ENCODE measurements at regions not wholly inside any gene's neighbourhood (a gene's known extent, or its start where the extent isn't known, plus 50 kb on each side); places are given as distances from the start of the nearest gene placed in this dataset.

- DNase-seq (ENCODE audit: low read depth, low spot score) = no peak
- no peak overlapping the region for H3K4me3 ChIP-seq (ENCODE audit: low read depth, low read length)
- in situ Hi-C loops (cut with HindIII; ENCODE audit: low sequenced_read_pairs) = no loop called here
- no peak for TF ChIP-seq CTCF (IDR thresholded peaks at IDR 0.05; ENCODE audit: low read depth, low read length)
Observed at GRCh38 chr5:3786891-3787430, 191.3 kb downstream of the IRX1 start.

GRCh38 chr5:3787604-3788003 is 192.0 kb downstream of the IRX1 start:
- DNase-seq (ENCODE audit: low read depth, low spot score) = no peak
- no peak for TF ChIP-seq CTCF (IDR thresholded peaks at IDR 0.05; ENCODE audit: low read depth, low read length)
- H3K4me3 ChIP-seq (ENCODE audit: low read depth, low read length) = no peak overlapping the region
- in situ Hi-C loops (cut with HindIII; ENCODE audit: low sequenced_read_pairs) = no loop called here

GRCh38 chr5:3789519-3790193 is 194.0 kb downstream of the IRX1 start:
- DNase-seq (ENCODE audit: low read depth, low spot score) = no peak
- no peak for TF ChIP-seq CTCF (IDR thresholded peaks at IDR 0.05; ENCODE audit: low read depth, low read length)
- no peak overlapping the region for H3K4me3 ChIP-seq (ENCODE audit: low read depth, low read length)
- in situ Hi-C loops (cut with HindIII; ENCODE audit: low sequenced_read_pairs) = no loop called here

GRCh38 chr5:3793162-3793561 is 197.5 kb downstream of the IRX1 start:
- no peak for TF ChIP-seq CTCF (IDR thresholded peaks at IDR 0.05; ENCODE audit: low read depth, low read length)
- no peak overlapping the region for H3K4me3 ChIP-seq (ENCODE audit: low read depth, low read length)
- in situ Hi-C loops (cut with HindIII; ENCODE audit: low sequenced_read_pairs) = no loop called here
- DNase-seq (ENCODE audit: low read depth, low spot score) = no peak

GRCh38 chr5:3794611-3795010 is 199.0 kb downstream of the IRX1 start:
- no peak for DNase-seq (ENCODE audit: low read depth, low spot score)
- no peak overlapping the region for H3K4me3 ChIP-seq (ENCODE audit: low read depth, low read length)
- in situ Hi-C loops (cut with HindIII; ENCODE audit: low sequenced_read_pairs) = no loop called here
- TF ChIP-seq CTCF (IDR thresholded peaks at IDR 0.05; ENCODE audit: low read depth, low read length) = no peak

- in situ Hi-C loops (cut with HindIII; ENCODE audit: low sequenced_read_pairs) = no loop called here
- TF ChIP-seq CTCF (IDR thresholded peaks at IDR 0.05; ENCODE audit: low read depth, low read length) = no peak
- no peak overlapping the region for H3K4me3 ChIP-seq (ENCODE audit: low read depth, low read length)
- DNase-seq (ENCODE audit: low read depth, low spot score) = no peak
Observed at GRCh38 chr5:3796736-3797135, 201.1 kb downstream of the IRX1 start.

Measured in astrocyte of the spinal cord (primary cell).